ENCODE measurements at regions not wholly inside any gene's neighbourhood (a gene's known extent, or its start where the extent isn't known, plus 50 kb on each side); places are given as distances from the start of the nearest gene placed in this dataset.

DNA sequence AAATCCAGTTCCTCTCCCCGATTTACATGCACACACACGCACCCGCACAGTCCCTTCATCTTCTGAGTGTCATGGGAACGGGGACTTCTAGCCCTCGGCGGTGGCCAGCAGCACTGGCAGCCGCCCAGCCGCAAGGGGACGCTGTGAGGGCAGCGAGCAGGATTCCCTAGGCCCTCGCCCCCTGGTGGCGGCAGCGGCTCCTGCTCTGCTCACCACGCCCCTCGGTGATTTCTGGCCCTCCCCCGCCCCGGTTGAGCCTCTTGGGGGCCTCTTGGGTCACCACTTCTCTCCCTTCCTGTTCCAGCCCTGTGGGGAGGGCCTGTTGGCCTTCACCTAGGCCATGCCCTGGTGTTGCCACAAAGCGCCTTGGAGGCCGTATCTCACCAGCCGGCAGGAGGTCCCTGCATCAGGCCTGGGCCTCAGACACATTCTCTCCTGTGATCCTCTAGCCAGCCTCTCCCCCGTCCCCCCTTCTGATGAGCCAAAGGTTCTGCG lies 75.2 kb upstream of the KSR1 start (continued):
- TF ChIP-seq, protein P1, sequence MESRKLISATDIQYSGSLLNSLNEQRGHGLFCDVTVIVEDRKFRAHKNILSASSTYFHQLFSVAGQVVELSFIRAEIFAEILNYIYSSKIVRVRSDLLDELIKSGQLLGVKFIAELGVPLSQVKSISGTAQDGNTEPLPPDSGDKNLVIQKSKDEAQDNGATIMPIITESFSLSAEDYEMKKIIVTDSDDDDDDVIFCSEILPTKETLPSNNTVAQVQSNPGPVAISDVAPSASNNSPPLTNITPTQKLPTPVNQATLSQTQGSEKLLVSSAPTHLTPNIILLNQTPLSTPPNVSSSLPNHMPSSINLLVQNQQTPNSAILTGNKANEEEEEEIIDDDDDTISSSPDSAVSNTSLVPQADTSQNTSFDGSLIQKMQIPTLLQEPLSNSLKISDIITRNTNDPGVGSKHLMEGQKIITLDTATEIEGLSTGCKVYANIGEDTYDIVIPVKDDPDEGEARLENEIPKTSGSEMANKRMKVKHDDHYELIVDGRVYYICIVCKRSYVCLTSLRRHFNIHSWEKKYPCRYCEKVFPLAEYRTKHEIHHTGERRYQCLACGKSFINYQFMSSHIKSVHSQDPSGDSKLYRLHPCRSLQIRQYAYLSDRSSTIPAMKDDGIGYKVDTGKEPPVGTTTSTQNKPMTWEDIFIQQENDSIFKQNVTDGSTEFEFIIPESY (IDR thresholded peaks at IDR 0.05; ENCODE audit: extremely low read depth, insufficient replicate concordance, low read length) = no peak
- TF ChIP-seq ZNF274 (IDR thresholded peaks at IDR 0.05; ENCODE audit: low read depth, low read length) = no peak

- no peak overlapping the region for H2AFZ ChIP-seq (ENCODE audit: low read depth, low read length, poor library complexity, severe bottlenecking)
- BruUV-seq (replicated peaks) = no TSS peak
- TF ChIP-seq ELF1 (IDR thresholded peaks at IDR 0.05; ENCODE audit: borderline replicate concordance, low read depth) = no peak
- TF ChIP-seq CTCF (IDR thresholded peaks at IDR 0.05 in 2 of 3, conservative IDR thresholded peaks at IDR 0.05 in 1 of 3; ENCODE audit: borderline replicate concordance in 1 of 3, insufficient read depth in 1 of 3, low read depth in 2 of 3, low read length in 2 of 3) = no peak
- TF ChIP-seq SRF (IDR thresholded peaks at IDR 0.05; ENCODE audit: low read depth) = no peak
- no peak for TF ChIP-seq MAX (IDR thresholded peaks at IDR 0.05)
- no peak for TF ChIP-seq JUND (IDR thresholded peaks at IDR 0.05)
- no peak for TF ChIP-seq SIN3A (IDR thresholded peaks at IDR 0.05; ENCODE audit: low read depth)
- no peak for TF ChIP-seq CBX3 (IDR thresholded peaks at IDR 0.05; ENCODE audit: low read depth)
- no peak for TF ChIP-seq ZNF274 (IDR thresholded peaks at IDR 0.05; ENCODE audit: low read depth, low read length)
- TF ChIP-seq, protein P1 (IDR thresholded peaks at IDR 0.05; ENCODE audit: extremely low read depth, insufficient replicate concordance, low read length) = no peak
- TF ChIP-seq POLR2A (IDR thresholded peaks at IDR 0.05; ENCODE audit: borderline replicate concordance, extremely low read depth, insufficient read depth, insufficient read length) = no peak
- no peak for TF ChIP-seq SP1 (IDR thresholded peaks at IDR 0.05; ENCODE audit: low read depth)
- no peak for TF ChIP-seq ZFX (IDR thresholded peaks at IDR 0.05)
- TF ChIP-seq, protein P2, sequence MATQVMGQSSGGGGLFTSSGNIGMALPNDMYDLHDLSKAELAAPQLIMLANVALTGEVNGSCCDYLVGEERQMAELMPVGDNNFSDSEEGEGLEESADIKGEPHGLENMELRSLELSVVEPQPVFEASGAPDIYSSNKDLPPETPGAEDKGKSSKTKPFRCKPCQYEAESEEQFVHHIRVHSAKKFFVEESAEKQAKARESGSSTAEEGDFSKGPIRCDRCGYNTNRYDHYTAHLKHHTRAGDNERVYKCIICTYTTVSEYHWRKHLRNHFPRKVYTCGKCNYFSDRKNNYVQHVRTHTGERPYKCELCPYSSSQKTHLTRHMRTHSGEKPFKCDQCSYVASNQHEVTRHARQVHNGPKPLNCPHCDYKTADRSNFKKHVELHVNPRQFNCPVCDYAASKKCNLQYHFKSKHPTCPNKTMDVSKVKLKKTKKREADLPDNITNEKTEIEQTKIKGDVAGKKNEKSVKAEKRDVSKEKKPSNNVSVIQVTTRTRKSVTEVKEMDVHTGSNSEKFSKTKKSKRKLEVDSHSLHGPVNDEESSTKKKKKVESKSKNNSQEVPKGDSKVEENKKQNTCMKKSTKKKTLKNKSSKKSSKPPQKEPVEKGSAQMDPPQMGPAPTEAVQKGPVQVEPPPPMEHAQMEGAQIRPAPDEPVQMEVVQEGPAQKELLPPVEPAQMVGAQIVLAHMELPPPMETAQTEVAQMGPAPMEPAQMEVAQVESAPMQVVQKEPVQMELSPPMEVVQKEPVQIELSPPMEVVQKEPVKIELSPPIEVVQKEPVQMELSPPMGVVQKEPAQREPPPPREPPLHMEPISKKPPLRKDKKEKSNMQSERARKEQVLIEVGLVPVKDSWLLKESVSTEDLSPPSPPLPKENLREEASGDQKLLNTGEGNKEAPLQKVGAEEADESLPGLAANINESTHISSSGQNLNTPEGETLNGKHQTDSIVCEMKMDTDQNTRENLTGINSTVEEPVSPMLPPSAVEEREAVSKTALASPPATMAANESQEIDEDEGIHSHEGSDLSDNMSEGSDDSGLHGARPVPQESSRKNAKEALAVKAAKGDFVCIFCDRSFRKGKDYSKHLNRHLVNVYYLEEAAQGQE (IDR thresholded peaks at IDR 0.05; ENCODE audit: low read depth) = no peak
- no peak for TF ChIP-seq FOSL1 (IDR thresholded peaks at IDR 0.05; ENCODE audit: low read depth)
- TF ChIP-seq, protein P3, sequence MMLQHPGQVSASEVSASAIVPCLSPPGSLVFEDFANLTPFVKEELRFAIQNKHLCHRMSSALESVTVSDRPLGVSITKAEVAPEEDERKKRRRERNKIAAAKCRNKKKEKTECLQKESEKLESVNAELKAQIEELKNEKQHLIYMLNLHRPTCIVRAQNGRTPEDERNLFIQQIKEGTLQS (IDR thresholded peaks at IDR 0.05) = no peak
- intact Hi-C loops (cut with micrococcal nuclease) = no loop called here
- H3K79me2 ChIP-seq (ENCODE audit: insufficient read depth, low read length) = no peaks in the 10 kb centered on the region
- no peaks in the 10 kb centered on the region for H3K27me3 ChIP-seq (ENCODE audit: insufficient read depth, low read length)
- no peaks in the 10 kb centered on the region for H3K9me3 ChIP-seq (ENCODE audit: control insufficient read depth in 1 of 2, insufficient read depth in 1 of 2, low read depth in 1 of 2, low read length in 2 of 2)
- no peak overlapping the region for H3K4me2 ChIP-seq (ENCODE audit: low read length)
- H3K4me1 ChIP-seq (ENCODE audit: control insufficient read depth in 1 of 2, insufficient read depth in 2 of 2, low read length in 2 of 2) = peaks cover 9 to 30% of the 10 kb centered on the region in 2 experiments; a peak in 3 of 4 replicates
- DNase-seq (ENCODE audit: low read depth, low spot score) (no peak), ATAC-seq (no peak)
- CTCF ChIA-PET = interaction anchor here (1.1 to 4.7 kb wide), 4 partner anchors 27 to 218 kb away, joined by 3 to 27 read pairs (median 4); no protein-coding TSS in a partner anchor
- no peak overlapping the region for H3K27ac ChIP-seq (ENCODE audit: low read depth, low read length)
- H3K36me3 ChIP-seq (ENCODE audit: control insufficient read depth in 1 of 2, insufficient read depth in 2 of 2, low read length in 2 of 2) = no peaks in the 10 kb centered on the region
- no peak overlapping the region for H3K4me3 ChIP-seq (replicated peaks in 1 of 2; ENCODE audit: low read depth in 1 of 2, low read length in 2 of 2)
- no peak overlapping the region for H3K9ac ChIP-seq (ENCODE audit: low read length)
- RAD21 ChIA-PET (ENCODE audit: low non-redundant PET in 1 of 2, low total read pairs in 2 of 2, uncharacterized antibody in 2 of 2, unreplicated experiment in 2 of 2) = interaction anchor here in 1 of 2 experiments (1.3 kb wide), 1 partner anchor 145 kb away, joined by 3 read pairs; no protein-coding TSS in a partner anchor
- POLR2A ChIA-PET = no interaction called here
- no peaks in the 10 kb centered on the region for H3K9me2 ChIP-seq (ENCODE audit: insufficient read depth)
- H4K20me1 ChIP-seq (ENCODE audit: insufficient read depth) = no peaks in the 10 kb centered on the region
Measured at GRCh38 chr17:27382025-27382424, 74.2 kb upstream of the KSR1 start.

All from HCT116 (cell line).